ENCODE measurements at regions not wholly inside any gene's neighbourhood (a gene's known extent, or its start where the extent isn't known, plus 50 kb on each side); places are given as distances from the start of the nearest gene placed in this dataset.
A peak's percentile ranks its signal among the peaks of the same experiment; 100 is the strongest.

DNA sequence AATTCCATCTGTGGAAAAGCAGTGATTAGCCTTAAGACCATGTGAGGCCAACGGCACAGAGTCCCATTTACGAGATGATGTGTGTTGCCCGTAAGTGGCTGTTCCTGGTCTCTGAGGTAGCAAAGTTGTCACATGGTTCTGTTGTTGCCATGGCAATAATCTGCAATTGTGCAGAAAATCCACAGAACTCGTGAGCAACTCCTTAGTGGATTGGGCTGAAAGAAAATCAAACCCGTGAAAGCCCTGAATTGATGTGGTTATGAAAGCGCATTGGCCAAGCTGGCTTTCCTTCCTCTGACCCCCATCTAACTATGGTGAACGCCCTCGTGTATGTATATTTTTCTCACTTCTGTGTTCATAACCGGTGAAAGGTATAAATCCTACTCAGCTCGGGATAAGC is 614.7 kb downstream of the EBF1 start:
- DNase-seq (ENCODE audit: low read depth): no peak

DNA sequence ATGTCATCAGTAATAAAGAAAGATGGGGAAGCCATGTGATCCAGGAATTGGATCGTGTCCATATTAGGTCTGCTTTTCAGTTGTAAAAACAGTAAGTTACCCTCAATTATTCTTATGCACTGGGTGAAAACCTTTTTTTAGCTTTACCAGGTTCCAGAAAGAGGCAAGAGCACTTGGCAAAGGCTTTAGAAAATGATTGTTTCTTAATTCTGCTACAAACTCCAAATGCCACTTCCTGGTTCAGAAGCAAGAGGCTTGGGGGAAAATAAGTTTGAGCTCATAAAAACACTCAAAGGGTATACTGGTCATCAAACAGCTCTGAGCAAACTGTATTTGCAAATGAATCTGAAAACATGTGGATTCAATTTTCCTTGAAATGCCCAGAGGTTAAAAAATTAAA is 615.6 kb downstream of the EBF1 start:
- DNase-seq (ENCODE audit: low read depth): no peak

- no peak for DNase-seq (ENCODE audit: low read depth)
Measured at GRCh38 chr5:158483281-158483860, 616.3 kb downstream of the EBF1 start.

GRCh38 chr5:158482125-158482524 is 617.6 kb downstream of the EBF1 start:
- no peak for DNase-seq (ENCODE audit: low read depth)

DNA sequence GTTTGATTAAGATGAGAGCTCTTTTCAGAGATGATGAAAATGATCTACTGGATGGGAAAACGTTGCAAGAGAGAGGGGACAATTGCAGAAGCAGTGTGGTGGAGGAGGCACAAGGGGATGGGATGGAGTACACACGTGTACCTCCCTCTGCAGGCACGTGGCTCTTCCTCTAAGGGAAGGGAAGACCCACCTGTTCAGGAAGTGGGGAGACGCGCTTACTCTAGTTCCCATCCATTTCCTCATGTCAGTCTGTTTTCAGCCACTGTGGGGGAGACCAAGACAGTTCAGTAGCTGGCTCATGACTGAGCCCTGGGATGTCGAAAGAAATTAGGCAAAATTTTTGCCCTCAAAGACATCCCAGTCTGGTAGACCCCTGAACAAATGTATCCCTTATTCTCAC is 619.2 kb upstream of the CLINT1 start:
- DNase-seq (ENCODE audit: low read depth): no peak

GRCh38 chr5:158477214-158477613 is 618.3 kb upstream of the CLINT1 start:
- DNase-seq (ENCODE audit: low read depth): no peak

GRCh38 chr5:158473016-158473635 is 614.2 kb upstream of the CLINT1 start:
- DNase-seq (ENCODE audit: low read depth): no peak

DNA sequence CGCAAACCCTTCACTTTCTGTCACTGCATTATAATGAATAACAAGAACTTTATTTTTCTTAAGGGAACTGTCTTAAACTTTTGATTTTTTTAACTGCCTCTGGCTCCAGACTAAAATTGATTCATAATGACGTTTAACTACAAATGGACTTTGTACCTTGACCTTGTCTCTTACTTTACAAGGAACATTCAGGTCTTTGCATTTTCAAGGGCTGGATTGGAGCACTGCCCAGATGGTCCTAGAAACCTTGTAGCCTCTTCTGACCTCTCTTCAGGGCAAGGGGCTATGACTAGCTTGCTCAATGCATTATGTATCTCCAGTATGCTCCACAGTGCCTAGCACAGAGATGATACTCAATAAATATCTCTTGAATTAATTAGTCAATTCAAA is 612.6 kb upstream of the CLINT1 start:
- DNase-seq (ENCODE audit: low read depth): no peak

GRCh38 chr5:158470764-158471534 is 612.0 kb upstream of the CLINT1 start:
- DNase-seq (ENCODE audit: low read depth): no peak

- no peak for DNase-seq (ENCODE audit: low read depth)
Measured at GRCh38 chr5:158468444-158468843, 609.5 kb upstream of the CLINT1 start.

DNA sequence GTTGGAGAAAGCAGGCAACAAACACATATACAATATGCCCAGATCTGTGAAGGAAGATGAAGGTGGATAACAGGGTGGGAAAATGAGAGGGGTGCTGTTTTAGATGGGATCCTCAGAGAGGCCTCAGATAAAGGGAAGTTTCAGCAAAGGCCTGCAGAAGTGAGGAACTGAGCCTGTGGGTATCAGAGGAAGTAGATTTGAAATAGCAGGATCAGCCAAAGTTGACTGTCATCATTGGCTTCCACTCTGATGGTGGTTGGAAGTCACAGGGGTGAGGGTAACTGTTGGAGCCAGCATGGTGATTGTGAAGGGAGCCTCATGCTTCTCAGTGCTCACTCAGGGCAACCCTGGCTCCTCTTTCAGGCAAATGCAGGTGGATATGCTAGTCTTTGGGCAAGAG is 607.2 kb upstream of the CLINT1 start:
- DNase-seq (ENCODE audit: low read depth): no peak

DNA sequence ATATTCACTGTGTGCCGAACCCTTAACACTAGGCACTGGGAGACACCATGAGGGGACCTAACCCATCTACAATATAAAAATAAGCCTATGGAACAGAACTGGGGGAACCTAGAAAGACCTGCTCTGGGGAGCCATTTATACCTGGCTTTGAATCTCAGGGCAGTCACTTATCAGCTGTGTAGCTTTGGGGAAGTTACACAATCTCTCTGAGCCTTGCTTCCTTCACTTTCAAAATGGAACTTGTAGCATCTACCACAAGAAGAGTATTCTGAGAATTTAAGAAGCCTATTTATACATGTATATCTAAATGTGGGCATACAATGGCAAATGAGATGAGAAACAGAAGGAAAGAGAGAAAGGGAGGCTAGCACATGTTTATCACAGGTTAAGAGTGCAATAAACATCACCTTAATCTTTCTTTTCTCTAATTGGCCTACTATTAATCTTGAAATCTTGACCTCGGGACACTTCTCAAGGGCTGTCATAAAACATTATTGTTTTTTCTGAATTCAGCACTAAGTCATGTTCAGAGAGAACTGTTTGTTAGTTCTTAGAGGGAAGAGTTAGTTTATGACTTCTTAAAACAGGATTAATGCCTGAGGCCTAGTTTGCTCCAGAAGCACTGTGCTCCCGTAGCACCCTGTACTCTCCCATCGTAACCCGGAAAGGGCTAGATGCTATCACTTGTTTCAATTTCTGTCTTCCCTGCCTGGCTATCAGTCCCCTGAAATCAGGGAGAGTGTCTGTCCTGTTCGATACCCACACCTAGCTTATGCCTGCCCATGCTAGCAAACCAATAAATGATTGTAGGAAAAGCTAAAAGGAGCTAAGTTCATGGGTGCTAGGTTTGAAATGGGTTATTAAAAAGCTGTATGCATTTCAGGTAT is 606.4 kb upstream of the CLINT1 start:
- DNase-seq (ENCODE audit: low read depth): no peak

GRCh38 chr5:158464383-158464782 is 605.4 kb upstream of the CLINT1 start:
- DNase-seq (ENCODE audit: low read depth): no peak

GRCh38 chr5:158463938-158464337 is 605.0 kb upstream of the CLINT1 start:
- DNase-seq (ENCODE audit: low read depth): no peak

DNA sequence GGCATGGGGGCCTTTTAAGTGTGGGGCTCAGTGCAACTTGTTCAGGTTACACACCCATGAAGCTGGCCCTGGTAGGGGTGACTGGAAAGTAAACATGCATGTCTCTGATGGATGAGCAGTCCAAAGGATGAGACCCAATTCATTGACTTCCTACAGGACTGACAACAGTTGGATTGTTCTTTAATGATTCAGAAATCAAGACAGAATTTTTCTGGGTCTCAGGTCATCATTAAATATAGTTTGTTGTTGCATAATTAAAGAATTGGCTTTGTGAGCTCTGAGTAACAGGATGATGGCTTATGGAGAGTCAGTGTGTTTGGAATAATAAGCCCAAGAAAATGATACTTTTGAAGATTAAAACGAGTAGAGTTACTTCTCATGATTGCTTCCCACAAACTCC is 604.2 kb upstream of the CLINT1 start:
- peak; percentile 26 for DNase-seq (ENCODE audit: low read depth)

DNA sequence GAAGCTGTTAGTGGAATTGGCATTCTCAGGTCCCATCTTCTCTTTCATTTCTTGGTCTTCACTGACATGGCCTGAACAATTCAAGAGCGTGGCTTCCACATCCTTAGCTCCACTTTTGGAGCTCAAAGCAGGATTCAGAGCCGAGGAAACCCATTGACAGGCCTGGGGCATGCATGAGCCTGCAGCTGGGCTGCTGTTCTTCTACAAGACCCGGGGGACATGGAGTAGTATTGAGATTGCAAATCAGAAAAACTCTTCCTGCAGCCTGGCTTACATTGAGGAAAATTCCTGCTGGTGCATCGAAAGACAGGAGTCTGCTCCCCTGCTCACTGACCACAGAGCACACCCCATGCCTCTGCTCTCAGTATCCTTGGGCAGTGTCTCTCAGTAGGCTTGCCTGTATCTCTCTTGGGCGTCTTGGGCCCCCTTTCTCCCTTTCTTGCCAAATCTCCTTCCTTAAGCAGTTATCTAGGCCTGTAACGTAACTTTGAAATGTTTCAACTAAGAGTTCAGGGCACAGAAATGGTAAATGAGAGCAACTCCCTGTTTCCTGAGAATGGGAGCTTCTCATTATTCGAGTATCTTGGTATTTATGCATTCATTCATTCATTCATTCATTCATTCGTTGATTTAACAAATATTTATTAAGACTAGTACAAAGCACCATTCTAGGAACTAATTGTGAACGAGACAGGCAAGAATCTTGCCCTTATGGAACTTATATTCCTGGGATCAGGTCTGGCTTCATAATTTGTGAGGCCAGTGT is 603.6 kb upstream of the CLINT1 start:
- no peak for DNase-seq (ENCODE audit: low read depth)

DNA sequence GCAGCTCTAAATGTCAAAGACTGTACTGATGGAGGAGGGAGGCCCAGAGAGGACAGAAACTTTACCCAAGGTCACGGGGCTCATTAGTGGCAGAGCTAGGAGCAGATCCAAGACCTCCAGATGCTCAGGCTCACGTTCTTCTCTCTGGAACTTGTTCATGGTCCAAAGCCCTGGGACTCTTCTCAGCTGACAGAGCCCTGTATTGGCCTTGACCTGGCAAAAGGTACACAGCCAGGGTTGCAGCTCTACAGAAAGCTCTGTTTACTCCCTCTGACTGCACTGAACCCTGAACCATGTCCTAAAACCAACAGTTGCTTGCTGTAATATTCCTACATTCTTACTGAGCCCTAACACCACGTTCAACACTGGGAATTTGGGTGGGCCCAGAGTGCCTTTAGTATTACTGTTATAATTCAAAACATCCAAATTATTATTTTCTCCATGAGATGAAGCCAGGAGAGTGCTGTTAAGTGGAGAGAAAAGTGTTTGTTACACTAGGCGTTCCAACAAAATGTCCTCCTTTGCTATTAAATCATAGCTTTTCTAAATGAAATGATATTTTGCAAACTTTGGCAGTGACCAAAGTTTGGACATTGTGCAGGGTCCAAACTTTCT is 602.4 kb upstream of the CLINT1 start:
- DNase-seq (ENCODE audit: low read depth): no peak

DNA sequence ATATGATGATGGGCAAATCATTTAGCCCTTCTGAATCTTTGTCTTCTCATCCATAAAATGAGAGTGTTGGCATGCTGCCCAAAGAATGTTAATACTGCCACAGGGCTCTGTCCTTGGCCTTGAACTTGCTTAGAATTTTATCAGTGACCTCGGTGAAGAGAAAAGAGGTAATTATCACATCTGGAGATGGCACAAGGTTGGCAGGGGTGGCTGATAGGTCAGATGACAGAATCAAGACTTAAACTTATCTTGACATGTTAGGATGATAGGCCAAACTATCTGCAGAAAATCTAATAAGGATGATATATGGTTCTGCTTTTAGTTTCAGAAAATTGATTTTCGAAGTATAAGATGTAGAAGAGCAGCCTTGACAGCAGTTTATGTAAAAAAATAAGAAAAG is 599.1 kb upstream of the CLINT1 start:
- no peak for DNase-seq (ENCODE audit: low read depth)

DNA sequence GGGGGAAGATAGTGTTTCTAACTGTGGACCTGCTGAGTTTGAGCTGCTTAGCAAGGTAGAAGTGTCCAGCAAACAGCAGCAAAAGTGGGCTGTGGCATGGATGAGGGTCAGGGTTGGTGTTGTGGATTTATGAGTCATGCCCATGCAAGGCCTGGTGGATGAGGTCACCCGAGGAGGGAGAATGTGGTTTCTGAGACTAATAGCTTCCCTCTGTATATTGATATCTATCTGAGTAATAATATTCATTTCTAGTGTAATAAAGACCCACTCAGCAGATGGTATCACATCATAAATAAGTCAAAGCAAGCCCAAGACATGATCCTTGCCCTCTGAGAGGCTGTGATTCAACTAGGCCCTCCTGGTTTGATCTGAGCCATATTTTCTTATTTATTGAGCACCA is 597.8 kb upstream of the CLINT1 start:
- peak; percentile 90 for DNase-seq (ENCODE audit: low read depth)

- no peak for DNase-seq (ENCODE audit: low read depth)
Measured at GRCh38 chr5:158456241-158456640, 597.3 kb upstream of the CLINT1 start.

Measured in HT1080 (cell line).